ENCODE measurements at regions not wholly inside any gene's neighbourhood (a gene's known extent, or its start where the extent isn't known, plus 50 kb on each side); places are given as distances from the start of the nearest gene placed in this dataset.

GRCh38 chr9:80030801-80031200, 459.0 kb downstream of the TLE4 start:
- TF ChIP-seq CTCF (IDR thresholded peaks at IDR 0.05): no peak
- no peak for DNase-seq (ENCODE audit: low spot score)
- ATAC-seq (ENCODE audit: low FRiP score): no peak

GRCh38 chr9:80028501-80028900, 456.7 kb downstream of the TLE4 start:
- DNase-seq (ENCODE audit: low spot score) (no peak), ATAC-seq (ENCODE audit: low FRiP score) (no peak)
- no peak for TF ChIP-seq CTCF (IDR thresholded peaks at IDR 0.05)

- ATAC-seq (ENCODE audit: low FRiP score): no peak
- no peak for DNase-seq (ENCODE audit: low spot score)
- TF ChIP-seq CTCF (IDR thresholded peaks at IDR 0.05): no peak
Measured at GRCh38 chr9:80025796-80026520, 454.2 kb downstream of the TLE4 start.

GRCh38 chr9:80025131-80025530, 453.4 kb downstream of the TLE4 start:
- no peak for DNase-seq (ENCODE audit: low spot score)
- no peak for ATAC-seq (ENCODE audit: low FRiP score)
- no peak for TF ChIP-seq CTCF (IDR thresholded peaks at IDR 0.05)

- no peak for TF ChIP-seq CTCF (IDR thresholded peaks at IDR 0.05)
- DNase-seq (ENCODE audit: low spot score) (no peak), ATAC-seq (ENCODE audit: low FRiP score) (no peak)
Measured at GRCh38 chr9:80020530-80020929, 448.8 kb downstream of the TLE4 start.

GRCh38 chr9:80020056-80020455, 448.3 kb downstream of the TLE4 start:
- ATAC-seq (ENCODE audit: low FRiP score): no peak
- DNase-seq (ENCODE audit: low spot score): no peak
- TF ChIP-seq CTCF (IDR thresholded peaks at IDR 0.05): no peak

- ATAC-seq (ENCODE audit: low FRiP score): no peak
- no peak for TF ChIP-seq CTCF (IDR thresholded peaks at IDR 0.05)
- no peak for DNase-seq (ENCODE audit: low spot score)
Measured at GRCh38 chr9:80013891-80014290, 442.1 kb downstream of the TLE4 start.
